Right atrium auricular region (tissue), 2 donors: ENCODE measurements at regions not wholly inside any gene's neighbourhood (a gene's known extent, or its start where the extent isn't known, plus 50 kb on each side); places are given as distances from the start of the nearest gene placed in this dataset.

Experiments
- DNase-seq: peaks from one replicate; pipeline ENCODE4 v3.0.0-alpha.2; 2019; ENCODE audit warnings: low spot score
- H3K27ac ChIP-seq, 2 donors: fragments of 200-600 bp; sonication (generic); 1 replicate in 1 of 2; 2 replicates in 1 of 2; pipeline ENCODE4 v1.5.1; 2016 to 2019
- H3K27me3 ChIP-seq, 2 donors: fragments of 200-600 bp; sonication (generic); one replicate each; pipeline versions ENCODE4 v1.5.1 to v1.6.0; 2017 to 2019
- H3K36me3 ChIP-seq: fragments of 200-600 bp; sonication (generic); one replicate; pipeline ENCODE4 v1.5.1; 2016
- H3K4me1 ChIP-seq, 2 donors: fragments of 200-600 bp; sonication (generic); one replicate each; pipeline versions ENCODE4 v1.5.1 to v1.6.0; 2017 to 2019
- H3K4me3 ChIP-seq, 2 donors: fragments of 200-600 bp; sonication (generic); 1 replicate in 1 of 2; 2 replicates in 1 of 2; pipeline ENCODE4 v1.5.1; 2017 to 2019; ENCODE audit warnings: mild to moderate bottlenecking in 1 of 2, moderate library complexity in 1 of 2
- H3K9me3 ChIP-seq, 2 donors: fragments of 200-600 bp; sonication (generic); one replicate each; pipeline ENCODE4 v1.5.1; 2019
- TF ChIP-seq, protein P1 (sequence below), 2 donors: fragments of 200-600 bp; sonication (generic); IDR thresholded peaks; one replicate each; pipeline ENCODE4 v1.5.1; 2019; ENCODE audit warnings: antibody characterized with exemption in 2 of 2

DNA sequence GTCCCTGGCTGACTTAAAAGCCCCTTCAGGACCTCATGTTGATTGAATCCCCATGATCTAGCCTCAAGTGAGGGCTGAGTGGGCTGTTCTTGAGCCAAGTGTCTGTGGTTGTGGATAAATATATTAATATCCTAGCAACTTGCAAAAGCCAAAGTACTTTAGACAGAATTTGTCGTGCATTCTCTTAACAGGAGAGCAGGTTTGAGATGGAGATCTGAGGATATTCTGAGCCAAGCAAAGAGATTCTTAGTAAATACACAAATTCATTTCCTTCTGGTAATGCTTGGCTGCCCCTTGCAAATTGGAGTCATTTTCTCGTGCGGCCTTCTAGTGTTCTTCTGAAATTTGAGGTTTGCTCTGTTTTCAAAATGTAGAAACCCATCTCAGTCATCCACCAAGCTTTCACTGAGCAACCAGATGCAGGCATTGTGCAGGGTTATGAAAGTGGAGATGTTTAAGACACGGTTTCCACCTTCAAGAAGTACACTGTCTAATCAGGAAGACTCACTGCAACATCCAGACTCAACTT is 242.1 kb upstream of the JUN start:
- no peak overlapping the region for H3K27ac ChIP-seq
- no peaks in the 10 kb centered on the region for H3K9me3 ChIP-seq
- TF ChIP-seq, protein P1, sequence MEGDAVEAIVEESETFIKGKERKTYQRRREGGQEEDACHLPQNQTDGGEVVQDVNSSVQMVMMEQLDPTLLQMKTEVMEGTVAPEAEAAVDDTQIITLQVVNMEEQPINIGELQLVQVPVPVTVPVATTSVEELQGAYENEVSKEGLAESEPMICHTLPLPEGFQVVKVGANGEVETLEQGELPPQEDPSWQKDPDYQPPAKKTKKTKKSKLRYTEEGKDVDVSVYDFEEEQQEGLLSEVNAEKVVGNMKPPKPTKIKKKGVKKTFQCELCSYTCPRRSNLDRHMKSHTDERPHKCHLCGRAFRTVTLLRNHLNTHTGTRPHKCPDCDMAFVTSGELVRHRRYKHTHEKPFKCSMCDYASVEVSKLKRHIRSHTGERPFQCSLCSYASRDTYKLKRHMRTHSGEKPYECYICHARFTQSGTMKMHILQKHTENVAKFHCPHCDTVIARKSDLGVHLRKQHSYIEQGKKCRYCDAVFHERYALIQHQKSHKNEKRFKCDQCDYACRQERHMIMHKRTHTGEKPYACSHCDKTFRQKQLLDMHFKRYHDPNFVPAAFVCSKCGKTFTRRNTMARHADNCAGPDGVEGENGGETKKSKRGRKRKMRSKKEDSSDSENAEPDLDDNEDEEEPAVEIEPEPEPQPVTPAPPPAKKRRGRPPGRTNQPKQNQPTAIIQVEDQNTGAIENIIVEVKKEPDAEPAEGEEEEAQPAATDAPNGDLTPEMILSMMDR (IDR thresholded peaks at IDR 0.05), result no peak
- DNase-seq, result no peak
- H3K4me3 ChIP-seq, result no peak overlapping the region
- no peaks in the 10 kb centered on the region for H3K36me3 ChIP-seq
- H3K4me1 ChIP-seq, result no peaks in the 10 kb centered on the region
- no peaks in the 10 kb centered on the region for H3K27me3 ChIP-seq

DNA sequence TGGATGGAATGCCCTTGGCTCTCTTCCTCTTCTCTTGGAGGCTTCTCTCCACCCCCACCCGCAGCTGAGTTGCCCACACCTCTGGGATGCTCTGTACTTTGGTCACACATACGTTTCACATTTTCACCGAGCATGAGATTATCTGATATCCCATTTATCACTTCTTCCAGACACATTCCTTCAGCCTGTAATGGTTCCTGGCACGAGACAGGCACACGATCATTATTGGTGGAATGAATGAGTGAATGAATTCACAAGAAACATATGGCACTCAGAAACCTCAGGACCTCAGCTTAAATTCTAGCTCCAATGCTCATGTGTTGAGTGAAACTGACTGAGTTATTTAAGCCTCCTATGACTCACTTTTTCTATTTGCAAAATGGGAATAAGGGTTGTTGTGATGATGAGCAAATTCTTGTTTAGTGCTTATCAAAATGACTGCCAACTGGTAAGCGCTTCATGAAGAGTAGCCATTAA is 242.7 kb upstream of the JUN start:
- Histone ChIP-seq H3K9me3 (no peaks in the 10 kb centered on the region), H3K27me3 (no peaks in the 10 kb centered on the region), H3K36me3 (no peaks in the 10 kb centered on the region), H3K4me3 (no peak overlapping the region), H3K4me1 (no peaks in the 10 kb centered on the region), H3K27ac (no peak overlapping the region)
- DNase-seq, result no peak
- TF ChIP-seq, protein P1 (IDR thresholded peaks at IDR 0.05), result no peak

DNA sequence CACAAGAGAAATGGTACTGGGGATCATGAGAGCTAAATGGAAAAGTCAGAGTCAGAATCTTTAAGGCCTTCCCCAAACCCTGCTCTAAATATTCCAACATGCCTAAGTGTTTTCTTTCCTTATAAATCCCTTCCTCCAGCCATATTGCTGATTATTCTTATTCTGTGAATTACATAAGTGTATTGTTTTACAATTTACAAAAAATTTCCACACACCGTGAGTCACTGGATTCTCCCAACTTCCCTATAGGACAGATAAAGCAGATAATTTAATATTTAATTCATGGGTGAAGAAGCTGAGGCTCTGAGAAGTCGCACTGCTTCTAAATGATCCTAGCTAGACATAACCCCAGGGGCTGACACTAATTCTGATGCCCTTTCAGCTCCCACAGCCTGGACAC is 243.3 kb upstream of the JUN start:
- H3K27ac ChIP-seq, result no peak overlapping the region
- H3K27me3 ChIP-seq, result no peaks in the 10 kb centered on the region
- H3K4me1 ChIP-seq, result no peaks in the 10 kb centered on the region
- DNase-seq, result no peak
- no peaks in the 10 kb centered on the region for H3K36me3 ChIP-seq
- no peak overlapping the region for H3K4me3 ChIP-seq
- TF ChIP-seq, protein P1 (IDR thresholded peaks at IDR 0.05), result no peak
- no peaks in the 10 kb centered on the region for H3K9me3 ChIP-seq

DNA sequence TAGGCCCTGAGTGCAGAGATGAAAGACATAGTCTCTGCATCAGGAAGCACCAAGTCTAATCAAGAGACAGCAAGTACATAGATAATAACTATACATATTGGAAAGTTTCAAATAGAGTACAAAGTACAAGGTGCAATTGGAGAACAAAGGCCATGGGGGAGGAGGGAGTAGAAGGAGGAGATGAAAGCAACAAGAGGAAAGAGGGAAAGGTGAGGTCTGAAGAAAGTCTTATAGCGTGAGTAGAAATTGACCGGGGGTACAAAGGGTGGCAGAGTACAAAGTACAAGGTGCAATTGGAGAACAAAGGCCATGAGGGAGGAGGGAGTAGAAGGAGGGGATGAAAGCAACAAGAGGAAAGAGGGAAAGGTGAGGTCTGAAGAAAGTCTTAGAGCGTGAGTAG is 244.2 kb upstream of the JUN start:
- TF ChIP-seq, protein P1 (IDR thresholded peaks at IDR 0.05), result no peak
- Histone ChIP-seq H3K4me3 (no peak overlapping the region), H3K36me3 (no peaks in the 10 kb centered on the region), H3K27me3 (no peaks in the 10 kb centered on the region), H3K27ac (no peak overlapping the region), H3K4me1 (no peaks in the 10 kb centered on the region), H3K9me3 (no peaks in the 10 kb centered on the region)
- DNase-seq, result no peak

DNA sequence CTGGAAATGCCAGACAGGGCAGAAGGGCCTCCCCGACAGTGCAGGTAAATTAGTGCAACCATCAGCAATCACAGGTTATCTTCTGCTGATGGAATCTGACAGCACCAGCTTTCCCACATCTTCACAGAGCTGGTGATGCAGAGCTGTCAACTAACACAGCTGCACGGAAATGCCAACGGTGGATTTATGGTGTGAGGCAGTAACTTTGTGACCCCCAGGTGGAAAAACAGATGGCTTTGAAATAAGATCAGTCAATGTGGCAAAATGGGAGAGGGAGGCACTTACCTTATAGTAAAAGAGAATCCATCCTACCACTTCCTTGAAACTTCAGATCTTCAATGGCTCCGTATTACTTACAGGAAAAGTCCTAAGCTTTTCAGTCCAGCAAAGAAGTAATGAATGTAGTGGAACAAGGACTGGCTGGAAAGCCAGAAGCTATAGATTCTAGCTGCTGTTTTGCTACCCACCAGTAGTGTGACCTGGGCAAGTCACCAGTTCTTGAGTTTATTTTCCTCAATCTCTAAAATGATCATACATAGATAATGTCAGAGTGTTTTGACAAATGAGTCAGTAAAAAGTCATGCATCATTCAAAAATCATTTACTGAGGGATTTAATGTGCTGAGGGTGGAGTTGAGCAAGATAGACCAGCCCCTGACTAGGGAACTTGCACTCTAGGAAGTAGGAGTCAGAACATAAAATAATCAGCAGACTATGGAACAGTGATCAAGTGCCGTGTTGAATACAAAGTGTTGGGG is 245.7 kb upstream of the JUN start:
- H3K4me3 ChIP-seq, result no peak overlapping the region
- no peaks in the 10 kb centered on the region for H3K36me3 ChIP-seq
- H3K9me3 ChIP-seq, result no peaks in the 10 kb centered on the region
- no peak overlapping the region for H3K27ac ChIP-seq
- no peaks in the 10 kb centered on the region for H3K4me1 ChIP-seq
- no peaks in the 10 kb centered on the region for H3K27me3 ChIP-seq
- TF ChIP-seq, protein P1 (IDR thresholded peaks at IDR 0.05), result no peak
- DNase-seq, result no peak
